ENCODE measurements at regions not wholly inside any gene's neighbourhood (a gene's known extent, or its start where the extent isn't known, plus 50 kb on each side); places are given as distances from the start of the nearest gene placed in this dataset.
A peak's percentile ranks its signal among the peaks of the same experiment; 100 is the strongest.

DNA sequence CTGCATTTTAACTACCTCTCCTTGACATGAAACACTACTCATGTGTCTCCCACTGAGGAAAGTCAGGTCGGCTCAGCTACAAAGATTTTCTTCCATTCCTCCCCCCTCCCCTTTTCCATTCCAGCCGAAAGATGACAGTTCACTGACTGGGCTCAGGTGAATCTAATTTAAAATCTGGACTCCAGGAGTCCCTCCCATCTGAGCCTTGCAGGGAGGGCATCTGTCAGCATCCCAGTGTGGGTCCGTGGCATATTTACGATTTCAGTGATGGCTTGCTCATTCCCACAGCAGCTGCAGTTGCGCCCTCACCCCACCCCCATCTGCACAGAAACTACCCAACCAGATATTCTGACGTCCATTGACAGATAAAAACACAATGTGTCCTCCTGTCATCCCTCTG, 153.7 kb upstream of the ARRDC4 start:
- no peak for DNase-seq (ENCODE audit: low spot score)

- peak; percentile 9 for DNase-seq (ENCODE audit: low spot score)
Observed at GRCh38 chr15:97815835-97816234, 144.7 kb upstream of the ARRDC4 start.

GRCh38 chr15:97817276-97817890, 143.1 kb upstream of the ARRDC4 start:
- DNase-seq (ENCODE audit: low spot score): no peak

- DNase-seq (ENCODE audit: low spot score): no peak
Observed at GRCh38 chr15:97836003-97836402, 124.5 kb upstream of the ARRDC4 start.

DNA sequence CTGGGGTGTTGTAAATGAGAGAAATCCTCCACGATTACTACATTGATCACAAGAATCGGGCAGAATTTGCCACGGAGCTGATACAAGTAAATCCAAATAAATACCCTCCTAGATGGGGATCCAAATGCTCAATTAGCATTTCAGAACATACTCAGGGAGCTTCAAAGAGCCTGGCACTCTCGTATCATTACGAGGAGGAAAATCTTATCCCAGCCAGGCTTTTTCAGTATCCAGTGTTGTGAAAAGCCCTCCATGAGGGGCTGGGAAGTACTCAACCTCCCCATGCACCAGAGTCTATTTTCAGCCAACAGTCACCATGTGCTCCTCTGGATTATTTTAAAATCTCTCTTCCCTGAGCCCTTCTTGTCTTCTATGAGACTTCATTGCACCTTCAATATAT, 122.6 kb upstream of the ARRDC4 start:
- DNase-seq (ENCODE audit: low spot score): no peak

GRCh38 chr15:97838606-97839210, 121.8 kb upstream of the ARRDC4 start:
- DNase-seq (ENCODE audit: low spot score): no peak

GRCh38 chr15:97840501-97840900, 120.0 kb upstream of the ARRDC4 start:
- no peak for DNase-seq (ENCODE audit: low spot score)

DNA sequence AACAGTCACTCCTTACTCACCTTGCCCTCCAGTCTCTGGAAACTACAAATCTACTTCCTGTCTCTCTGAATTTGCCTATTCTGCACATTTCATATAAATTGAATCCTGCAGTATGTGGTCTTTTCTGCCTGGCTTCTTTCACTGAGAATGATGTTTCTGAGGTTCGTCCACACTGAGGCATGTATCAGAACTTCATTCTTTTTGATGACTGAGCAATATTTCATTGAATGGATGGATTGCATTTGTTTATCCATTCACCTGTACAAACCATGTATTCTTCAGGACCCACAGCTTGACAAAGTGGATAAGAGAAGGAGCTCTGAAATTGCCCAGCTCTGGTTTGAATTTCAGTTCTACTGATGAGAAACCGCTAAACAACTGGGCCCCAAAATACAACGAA, 118.9 kb upstream of the ARRDC4 start:
- DNase-seq (ENCODE audit: low spot score): no peak

- no peak for DNase-seq (ENCODE audit: low spot score)
Observed at GRCh38 chr15:97849183-97849582, 111.3 kb upstream of the ARRDC4 start.

- no peak for DNase-seq (ENCODE audit: low spot score)
Observed at GRCh38 chr15:97858296-97858695, 102.2 kb upstream of the ARRDC4 start.

GRCh38 chr15:97861529-97862260, 98.8 kb upstream of the ARRDC4 start:
- no peak for DNase-seq (ENCODE audit: low spot score)

DNA sequence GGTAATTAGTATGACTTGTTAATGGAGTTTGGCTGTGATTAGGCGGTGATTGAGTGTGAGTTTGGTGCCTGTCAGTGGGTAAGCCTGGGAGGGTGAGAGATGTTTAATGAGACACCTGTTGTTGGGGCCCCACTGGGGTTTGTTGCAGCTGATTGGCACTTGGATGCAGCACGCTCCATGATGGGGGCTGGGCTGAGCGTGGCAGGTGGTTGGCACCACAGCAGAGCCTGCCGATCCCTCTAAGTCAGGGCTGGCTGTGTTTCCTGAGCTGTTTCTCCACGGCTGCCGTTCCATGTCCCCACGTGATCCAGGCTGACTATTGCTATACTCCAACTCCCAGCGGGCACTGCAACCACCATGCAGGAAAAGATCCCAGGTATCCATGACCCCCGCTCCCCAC, 93.5 kb upstream of the ARRDC4 start:
- DNase-seq (ENCODE audit: low spot score): no peak

- DNase-seq (ENCODE audit: low spot score): no peak
Observed at GRCh38 chr15:97867870-97868269, 92.6 kb upstream of the ARRDC4 start.

- DNase-seq (ENCODE audit: low spot score): no peak
Observed at GRCh38 chr15:97868981-97869380, 91.5 kb upstream of the ARRDC4 start.

GRCh38 chr15:97870771-97871170, 89.7 kb upstream of the ARRDC4 start:
- no peak for DNase-seq (ENCODE audit: low spot score)

DNA sequence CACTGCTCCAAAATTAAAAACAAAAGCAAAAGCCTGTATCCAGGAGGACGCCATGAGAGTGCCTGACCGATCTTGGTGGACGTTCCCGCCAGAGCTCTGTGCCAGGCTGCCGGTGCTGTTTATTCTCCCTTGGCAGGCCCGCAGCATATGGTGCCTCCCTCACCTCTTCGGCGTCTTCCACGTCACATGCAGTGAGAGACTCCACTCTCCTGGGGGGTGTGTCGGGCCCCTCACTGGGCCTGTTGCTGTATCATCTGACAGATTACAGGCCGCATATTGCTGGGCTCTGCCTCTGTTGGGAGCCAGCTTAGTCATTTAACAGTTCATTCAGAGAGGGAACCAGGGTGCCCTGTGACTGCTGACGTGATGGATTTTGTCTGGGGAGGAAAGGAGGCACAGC, 86.4 kb upstream of the ARRDC4 start:
- DNase-seq (ENCODE audit: low spot score): no peak

DNA sequence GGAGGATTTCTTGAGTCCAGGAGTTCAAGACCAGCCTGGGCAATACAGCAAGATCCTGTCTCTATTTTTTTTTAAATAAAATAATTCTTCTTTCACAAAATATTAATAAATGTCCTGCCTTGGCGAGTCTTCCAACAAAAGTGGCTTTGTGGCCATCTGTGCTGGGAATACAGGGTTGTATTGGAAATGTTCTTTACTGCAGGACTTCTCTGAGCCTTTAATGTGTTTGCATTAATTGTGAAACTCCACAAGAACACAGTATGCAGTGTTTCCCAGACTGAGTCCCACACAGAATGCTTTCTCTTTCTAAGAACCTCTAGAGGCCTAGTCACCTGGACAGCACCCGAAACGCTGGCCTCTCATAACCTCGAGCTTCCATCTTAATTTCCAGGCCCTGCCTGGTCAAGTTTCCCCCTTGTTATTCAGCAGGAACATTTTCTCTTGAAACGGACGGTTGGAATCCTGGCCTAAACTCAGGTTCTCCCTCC, 85.4 kb upstream of the ARRDC4 start:
- no peak for DNase-seq (ENCODE audit: low spot score)

DNA sequence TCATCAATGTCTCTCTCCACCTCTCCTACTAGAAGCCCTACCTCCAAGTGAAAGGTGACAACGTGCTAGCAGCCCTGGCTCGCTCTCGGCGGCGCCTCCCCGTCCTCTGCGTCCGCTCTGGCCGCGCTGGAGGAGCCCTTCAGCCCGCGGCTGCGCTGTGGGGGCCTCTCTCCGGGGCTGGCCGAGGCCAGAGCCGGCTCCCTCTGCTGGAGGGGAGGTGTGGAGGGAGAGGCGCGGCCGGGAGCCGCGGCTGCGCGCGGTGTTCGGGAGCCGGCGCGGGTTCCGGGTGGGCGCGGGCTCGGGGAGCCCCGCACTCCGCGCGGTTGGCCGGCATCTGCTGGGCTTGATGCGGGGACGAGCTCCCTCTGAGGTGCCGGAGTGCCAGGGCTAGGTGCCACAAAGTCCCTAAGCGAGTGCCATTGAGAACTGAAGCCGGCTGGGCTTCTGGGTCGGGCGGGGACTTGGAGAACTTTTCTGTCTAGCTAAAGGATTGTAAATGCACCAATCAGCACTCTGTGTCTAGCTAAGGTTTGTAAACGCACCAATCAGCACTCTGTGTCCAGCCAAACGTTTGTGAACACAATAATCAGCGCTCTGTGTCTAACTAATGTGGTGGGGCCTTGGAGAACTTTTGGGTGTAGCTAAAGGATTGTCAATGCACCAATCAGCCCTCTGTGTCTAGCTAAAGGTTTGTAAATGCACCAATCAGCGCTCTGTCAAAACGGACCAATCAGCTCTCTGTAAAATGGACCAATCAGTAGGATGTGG, 84.8 kb upstream of the ARRDC4 start:
- DNase-seq (ENCODE audit: low spot score): no peak

DNA sequence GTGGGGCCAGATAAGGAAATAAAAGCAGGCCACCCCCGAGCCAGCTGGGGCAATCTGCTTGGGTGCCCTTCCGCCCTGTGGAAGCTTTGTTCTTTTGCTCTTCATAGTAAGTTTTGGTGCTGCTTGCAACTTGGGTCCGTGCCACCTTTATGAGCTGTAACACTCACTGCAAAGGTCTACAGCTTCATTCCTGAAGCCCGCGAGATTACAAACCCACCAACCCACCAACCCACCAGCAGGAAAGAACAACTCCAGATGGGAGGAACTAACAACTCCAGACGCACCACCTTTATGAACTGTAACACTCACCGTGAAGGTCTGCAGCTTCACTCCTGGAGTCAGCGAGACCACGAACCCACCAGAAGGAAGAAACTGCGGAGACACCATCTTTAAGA, 84.2 kb upstream of the ARRDC4 start:
- no peak for DNase-seq (ENCODE audit: low spot score)

GRCh38 chr15:97881346-97881965, 79.0 kb upstream of the ARRDC4 start:
- DNase-seq (ENCODE audit: low spot score): no peak

DNA sequence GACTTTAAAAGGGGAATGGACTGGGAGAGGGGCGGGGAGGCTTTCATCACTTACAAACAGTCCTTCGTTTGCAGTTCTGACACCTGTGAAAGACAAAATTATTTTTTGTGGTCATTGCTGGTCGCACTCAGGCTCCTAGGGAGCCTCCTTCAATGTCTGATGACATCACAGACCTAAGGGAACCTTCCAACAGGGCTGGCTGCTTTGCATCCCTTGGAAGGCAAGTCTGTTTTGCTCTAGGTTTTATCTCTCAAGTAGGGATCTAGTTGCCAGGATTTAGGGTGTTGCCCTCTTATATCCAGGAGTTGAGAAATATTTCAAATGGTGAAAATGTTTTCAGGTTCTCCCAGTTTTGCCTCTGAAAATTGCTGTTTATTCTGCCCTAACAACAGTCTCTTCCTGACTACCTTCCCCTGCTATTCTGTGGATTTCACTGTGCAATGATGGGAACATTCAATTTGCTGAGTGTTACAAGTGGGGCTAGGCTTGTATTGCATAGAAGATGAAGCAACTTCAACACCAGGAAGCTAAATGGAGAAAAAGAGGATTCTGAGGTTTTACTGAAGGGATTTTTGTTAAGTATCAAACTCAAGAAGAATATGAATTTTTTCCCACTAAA, 75.9 kb upstream of the ARRDC4 start:
- no peak for DNase-seq (ENCODE audit: low spot score)

GRCh38 chr15:97890307-97890706, 70.2 kb upstream of the ARRDC4 start:
- DNase-seq (ENCODE audit: low spot score): no peak

Data from cerebellar cortex (tissue), 1 donor.